Neural cell (in vitro differentiated cells): ENCODE measurements at regions not wholly inside any gene's neighbourhood (a gene's known extent, or its start where the extent isn't known, plus 50 kb on each side); places are given as distances from the start of the nearest gene placed in this dataset.
A peak's percentile ranks its signal among the peaks of the same experiment; 100 is the strongest.

Experiments
- H2AFZ ChIP-seq: fragments of 200-600, 300-800 bp; sonication (generic), shearing (Covaris generic); 2 replicates; pipeline ENCODE4 v1.6.0; 2014; ENCODE audit warnings: low read depth, mild to moderate bottlenecking, antibody characterized with exemption, low read length, moderate library complexity
- H3F3A ChIP-seq: fragments of 200-600 bp; shearing (Covaris generic); 2 replicates; pipeline ENCODE4 v1.6.1; 2016; ENCODE audit warnings: mild to moderate bottlenecking, moderate library complexity, mixed read lengths, antibody characterized with exemption, low read length; ENCODE audit not compliant: insufficient read depth, poor library complexity, severe bottlenecking
- H3K27ac ChIP-seq: fragments of 200-600, 300-800 bp; sonication (generic), shearing (Covaris generic); 2 replicates; pipeline ENCODE4 v1.5.1; 2014; ENCODE audit warnings: mild to moderate bottlenecking, low read length, moderate library complexity
- H3K27me3 ChIP-seq: fragments of 300-800, 200-600 bp; sonication (generic), shearing (Covaris generic); 2 replicates; pipeline ENCODE4 v1.6.0; 2014; ENCODE audit warnings: mild to moderate bottlenecking, low read depth, low read length, moderate library complexity; ENCODE audit not compliant: insufficient read depth
- H3K36me3 ChIP-seq: fragments of 300-800, 200-600 bp; sonication (generic), shearing (Covaris generic); 2 replicates; pipeline ENCODE4 v1.5.1; 2014; ENCODE audit warnings: mild to moderate bottlenecking, antibody characterized with exemption, low read length, moderate library complexity; ENCODE audit not compliant: insufficient read depth
- H3K4me2 ChIP-seq: fragments of 300-800, 200-600 bp; sonication (generic), shearing (Covaris generic); 2 replicates; pipeline ENCODE4 v1.6.0; 2014; ENCODE audit warnings: mild to moderate bottlenecking, low read length
- H3K4me3 ChIP-seq: fragments of 300-800, 200-600 bp; sonication (generic), shearing (Covaris generic); 2 replicates; pipeline ENCODE4 v1.5.1; 2014; ENCODE audit warnings: mild to moderate bottlenecking, low read length, moderate library complexity
- H3K79me2 ChIP-seq: fragments of 200-600 bp; shearing (Covaris generic); replicated peaks from 2 replicates; pipeline ENCODE4 v1.6.0; 2014; ENCODE audit warnings: mild to moderate bottlenecking, low read length, moderate library complexity; ENCODE audit not compliant: insufficient read depth
- H3K9ac ChIP-seq: fragments of 300-800, 200-600 bp; sonication (generic), shearing (Covaris generic); 2 replicates; pipeline ENCODE4 v1.6.1; 2016; ENCODE audit warnings: mild to moderate bottlenecking, low read length, mixed read lengths
- H3K9me2 ChIP-seq: fragments of 200-600 bp; shearing (Covaris generic); 2 replicates; pipeline ENCODE4 v1.6.1; 2016; ENCODE audit warnings: mild to moderate bottlenecking, low read length, mixed read lengths; ENCODE audit not compliant: insufficient read depth
- H3K9me3 ChIP-seq: fragments of 200-600, 300-800 bp; sonication (generic), shearing (Covaris generic); 2 replicates; pipeline ENCODE4 v1.6.1; 2016; ENCODE audit warnings: mild to moderate bottlenecking, mixed run types, low read length, moderate library complexity, mixed read lengths
- H4K20me1 ChIP-seq: fragments of 200-600 bp; shearing (Covaris generic); 2 replicates; pipeline ENCODE4 v1.6.1; 2016; ENCODE audit warnings: mild to moderate bottlenecking, mixed run types; ENCODE audit not compliant: insufficient read depth
- EP300 ChIP-seq: fragments of 450-650 bp; conservative IDR thresholded peaks from 2 replicates; pipeline ENCODE4 v1.6.1; 2014; ENCODE audit warnings: antibody characterized with exemption, mild to moderate bottlenecking, moderate library complexity; ENCODE audit not compliant: poor library complexity, severe bottlenecking
- EZH2 ChIP-seq: fragments of 200-600, 300-800 bp; shearing (Covaris generic), sonication (generic); IDR thresholded peaks from 2 replicates; pipeline ENCODE4 v1.6.1; 2014; ENCODE audit warnings: antibody characterized with exemption, low read length, borderline replicate concordance, mild to moderate bottlenecking; ENCODE audit not compliant: insufficient read depth, poor library complexity, severe bottlenecking
- MXI1 ChIP-seq: fragments of 450-650 bp; conservative IDR thresholded peaks from 2 replicates; pipeline ENCODE4 v1.6.1; 2014; ENCODE audit warnings: antibody characterized with exemption, mild to moderate bottlenecking; ENCODE audit not compliant: poor library complexity, severe bottlenecking
- POLR2AphosphoS5 ChIP-seq: IDR thresholded peaks from 2 replicates; pipeline ENCODE4 v1.6.1; 2012
- RAD21 ChIP-seq: fragments of 450-650 bp; conservative IDR thresholded peaks from 2 replicates; pipeline ENCODE4 v1.6.1; 2014; ENCODE audit warnings: antibody characterized with exemption, mild to moderate bottlenecking, moderate library complexity
- SMC3 ChIP-seq: fragments of 450-650 bp; conservative IDR thresholded peaks from 2 replicates; pipeline ENCODE4 v1.6.1; 2014; ENCODE audit warnings: antibody characterized with exemption, mild to moderate bottlenecking, moderate library complexity; ENCODE audit not compliant: poor library complexity
- TAF1 ChIP-seq: IDR thresholded peaks from 2 replicates; pipeline ENCODE4 v1.6.1; 2012; ENCODE audit warnings: low read depth
- TF ChIP-seq, protein P1 (sequence below): IDR thresholded peaks from 2 replicates; pipeline ENCODE4 v1.6.1; 2012; ENCODE audit warnings: borderline replicate concordance
- TF ChIP-seq, protein P2 (sequence below): fragments of 450-650 bp; IDR thresholded peaks from 2 replicates; pipeline ENCODE4 v1.5.1; 2014; ENCODE audit warnings: antibody characterized with exemption, mild to moderate bottlenecking, moderate library complexity; ENCODE audit not compliant: poor library complexity, severe bottlenecking

DNA sequence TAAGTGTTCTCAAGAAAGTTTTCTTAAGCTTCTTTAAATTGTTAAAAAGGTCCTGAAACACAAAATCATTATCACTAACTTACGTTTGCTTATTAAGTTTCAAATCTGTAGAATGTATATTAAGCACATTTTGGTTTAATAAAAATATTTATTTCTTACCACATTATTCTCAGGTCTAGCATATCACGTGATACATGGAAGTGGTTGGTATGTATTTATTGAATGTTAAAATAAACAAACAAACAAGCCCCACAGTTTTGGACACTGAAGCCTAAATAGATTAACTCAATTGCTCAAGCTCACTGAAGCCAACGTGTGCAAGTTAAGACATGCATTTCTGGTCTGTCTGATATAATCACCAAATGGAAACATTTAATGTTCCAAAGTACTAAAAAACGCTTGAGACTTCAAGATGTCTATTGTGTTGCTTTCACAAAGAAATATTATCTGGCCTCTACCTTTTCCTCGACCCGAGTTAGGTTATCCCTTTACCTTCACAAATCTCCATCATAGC lies 1136.9 kb downstream of the TAF11L14 start:
- TF ChIP-seq POLR2AphosphoS5 = no peak
- TF ChIP-seq RAD21 = no peak
- TF ChIP-seq TAF1 = no peak
- TF ChIP-seq SMC3 = no peak
- no peak for TF ChIP-seq EZH2
- Histone ChIP-seq H3K27me3 (no peaks in the 10 kb centered on the region), H3K9ac (no peak overlapping the region), H3K27ac (no peak overlapping the region), H3K79me2 (no peaks in the 10 kb centered on the region), H3K4me2 (no peak overlapping the region), H3F3A (no peaks in the 10 kb centered on the region), H3K36me3 (no peaks in the 10 kb centered on the region), H2AFZ (no peak overlapping the region), H4K20me1 (no peaks in the 10 kb centered on the region), H3K4me3 (no peak overlapping the region), H3K9me3 (no peaks in the 10 kb centered on the region), H3K9me2 (no peaks in the 10 kb centered on the region)

DNA sequence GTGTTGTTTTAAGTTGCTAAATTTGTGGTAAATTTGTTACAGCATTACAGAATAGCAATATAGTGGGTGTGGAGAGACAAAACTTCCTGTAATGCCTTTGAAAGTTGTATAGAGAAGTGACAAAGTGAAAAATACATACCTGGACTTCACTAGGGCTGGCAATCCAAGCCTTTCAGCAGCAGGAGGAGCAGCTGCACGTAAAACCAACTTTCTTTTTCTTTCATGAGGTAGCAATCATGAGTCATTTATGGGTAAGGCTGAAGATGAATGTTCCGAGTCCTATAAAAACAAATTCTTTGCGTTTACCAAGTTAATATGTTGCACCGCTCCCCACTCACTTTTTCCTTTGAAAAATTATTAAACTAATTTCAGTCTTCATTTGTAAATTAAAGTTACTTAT lies 1138.2 kb downstream of the TAF11L14 start:
- no peaks in the 10 kb centered on the region for H3K79me2 ChIP-seq
- H4K20me1 ChIP-seq = no peaks in the 10 kb centered on the region
- no peaks in the 10 kb centered on the region for H3K9me2 ChIP-seq
- no peaks in the 10 kb centered on the region for H3K27me3 ChIP-seq
- no peak overlapping the region for H3K4me3 ChIP-seq
- H2AFZ ChIP-seq = no peak overlapping the region
- no peaks in the 10 kb centered on the region for H3K9me3 ChIP-seq
- no peak overlapping the region for H3K4me2 ChIP-seq
- H3F3A ChIP-seq = no peaks in the 10 kb centered on the region
- no peak overlapping the region for H3K9ac ChIP-seq
- H3K36me3 ChIP-seq = no peaks in the 10 kb centered on the region
- TF ChIP-seq MXI1 = no peak
- TF ChIP-seq, protein P1, sequence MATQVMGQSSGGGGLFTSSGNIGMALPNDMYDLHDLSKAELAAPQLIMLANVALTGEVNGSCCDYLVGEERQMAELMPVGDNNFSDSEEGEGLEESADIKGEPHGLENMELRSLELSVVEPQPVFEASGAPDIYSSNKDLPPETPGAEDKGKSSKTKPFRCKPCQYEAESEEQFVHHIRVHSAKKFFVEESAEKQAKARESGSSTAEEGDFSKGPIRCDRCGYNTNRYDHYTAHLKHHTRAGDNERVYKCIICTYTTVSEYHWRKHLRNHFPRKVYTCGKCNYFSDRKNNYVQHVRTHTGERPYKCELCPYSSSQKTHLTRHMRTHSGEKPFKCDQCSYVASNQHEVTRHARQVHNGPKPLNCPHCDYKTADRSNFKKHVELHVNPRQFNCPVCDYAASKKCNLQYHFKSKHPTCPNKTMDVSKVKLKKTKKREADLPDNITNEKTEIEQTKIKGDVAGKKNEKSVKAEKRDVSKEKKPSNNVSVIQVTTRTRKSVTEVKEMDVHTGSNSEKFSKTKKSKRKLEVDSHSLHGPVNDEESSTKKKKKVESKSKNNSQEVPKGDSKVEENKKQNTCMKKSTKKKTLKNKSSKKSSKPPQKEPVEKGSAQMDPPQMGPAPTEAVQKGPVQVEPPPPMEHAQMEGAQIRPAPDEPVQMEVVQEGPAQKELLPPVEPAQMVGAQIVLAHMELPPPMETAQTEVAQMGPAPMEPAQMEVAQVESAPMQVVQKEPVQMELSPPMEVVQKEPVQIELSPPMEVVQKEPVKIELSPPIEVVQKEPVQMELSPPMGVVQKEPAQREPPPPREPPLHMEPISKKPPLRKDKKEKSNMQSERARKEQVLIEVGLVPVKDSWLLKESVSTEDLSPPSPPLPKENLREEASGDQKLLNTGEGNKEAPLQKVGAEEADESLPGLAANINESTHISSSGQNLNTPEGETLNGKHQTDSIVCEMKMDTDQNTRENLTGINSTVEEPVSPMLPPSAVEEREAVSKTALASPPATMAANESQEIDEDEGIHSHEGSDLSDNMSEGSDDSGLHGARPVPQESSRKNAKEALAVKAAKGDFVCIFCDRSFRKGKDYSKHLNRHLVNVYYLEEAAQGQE = no peak
- TF ChIP-seq SMC3 = peak; percentile 63
- no peak for TF ChIP-seq EP300
- peak; percentile 65 for TF ChIP-seq RAD21
- TF ChIP-seq, protein P2, sequence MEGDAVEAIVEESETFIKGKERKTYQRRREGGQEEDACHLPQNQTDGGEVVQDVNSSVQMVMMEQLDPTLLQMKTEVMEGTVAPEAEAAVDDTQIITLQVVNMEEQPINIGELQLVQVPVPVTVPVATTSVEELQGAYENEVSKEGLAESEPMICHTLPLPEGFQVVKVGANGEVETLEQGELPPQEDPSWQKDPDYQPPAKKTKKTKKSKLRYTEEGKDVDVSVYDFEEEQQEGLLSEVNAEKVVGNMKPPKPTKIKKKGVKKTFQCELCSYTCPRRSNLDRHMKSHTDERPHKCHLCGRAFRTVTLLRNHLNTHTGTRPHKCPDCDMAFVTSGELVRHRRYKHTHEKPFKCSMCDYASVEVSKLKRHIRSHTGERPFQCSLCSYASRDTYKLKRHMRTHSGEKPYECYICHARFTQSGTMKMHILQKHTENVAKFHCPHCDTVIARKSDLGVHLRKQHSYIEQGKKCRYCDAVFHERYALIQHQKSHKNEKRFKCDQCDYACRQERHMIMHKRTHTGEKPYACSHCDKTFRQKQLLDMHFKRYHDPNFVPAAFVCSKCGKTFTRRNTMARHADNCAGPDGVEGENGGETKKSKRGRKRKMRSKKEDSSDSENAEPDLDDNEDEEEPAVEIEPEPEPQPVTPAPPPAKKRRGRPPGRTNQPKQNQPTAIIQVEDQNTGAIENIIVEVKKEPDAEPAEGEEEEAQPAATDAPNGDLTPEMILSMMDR = peak; percentile 56
- no peak for TF ChIP-seq POLR2AphosphoS5
- no peak for TF ChIP-seq TAF1
- TF ChIP-seq EZH2 = no peak
- no peak overlapping the region for H3K27ac ChIP-seq
